ENCODE measurements at regions not wholly inside any gene's neighbourhood (a gene's known extent, or its start where the extent isn't known, plus 50 kb on each side); places are given as distances from the start of the nearest gene placed in this dataset.

DNA sequence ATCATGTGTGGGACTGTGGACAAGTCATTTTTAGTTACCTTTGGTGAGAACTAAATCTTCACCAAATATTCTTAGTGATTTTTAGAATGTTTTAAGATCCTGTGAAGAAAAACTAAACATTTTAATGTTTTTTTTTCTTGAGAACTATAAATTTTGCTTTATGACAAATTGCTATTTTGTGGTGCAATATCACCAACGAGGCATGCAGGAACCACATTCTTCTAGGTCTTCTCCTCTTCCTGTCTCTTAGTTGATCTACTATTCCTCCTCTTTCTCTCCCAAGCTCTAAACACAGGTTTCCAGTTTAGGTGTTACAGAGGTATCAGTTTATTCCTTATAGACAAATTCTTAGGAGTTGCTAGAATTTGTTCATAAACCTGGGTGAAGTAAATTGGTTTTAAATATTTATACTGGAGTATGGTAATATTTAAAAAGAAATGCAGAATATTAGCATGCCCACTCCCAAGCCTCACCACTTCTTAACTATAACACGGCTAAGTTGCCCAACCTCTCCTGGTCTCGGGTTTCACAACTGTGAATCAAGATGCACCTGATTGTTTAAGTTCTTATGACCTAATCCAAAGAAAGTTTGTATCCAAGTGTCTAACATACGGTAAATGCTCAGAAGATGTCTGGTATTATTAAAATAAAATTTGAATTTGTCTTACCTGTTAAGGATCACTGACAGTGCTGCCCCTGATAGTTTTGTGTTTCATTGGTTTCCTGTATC is 56.5 kb upstream of the CLNK start:
- DNase-seq = no peak

DNA sequence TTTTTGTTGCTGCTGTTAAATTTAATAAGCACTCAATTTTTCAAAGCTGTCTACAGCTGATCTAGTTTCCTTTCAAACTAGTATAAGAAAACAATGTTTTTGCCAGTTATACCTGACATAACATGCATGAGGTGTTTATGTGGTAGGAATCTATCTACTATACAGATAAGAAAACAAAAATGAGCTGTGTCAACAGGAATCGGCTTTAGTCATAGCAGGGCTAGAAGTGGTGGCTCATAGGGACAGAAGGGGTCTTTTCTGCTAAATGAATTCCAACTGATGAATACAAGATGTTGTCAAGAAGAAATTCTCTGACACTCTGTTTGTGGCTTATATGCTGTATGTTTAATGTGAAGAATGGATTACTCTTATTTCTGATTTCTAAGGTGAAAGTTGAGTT is 55.7 kb upstream of the CLNK start:
- DNase-seq = no peak

DNA sequence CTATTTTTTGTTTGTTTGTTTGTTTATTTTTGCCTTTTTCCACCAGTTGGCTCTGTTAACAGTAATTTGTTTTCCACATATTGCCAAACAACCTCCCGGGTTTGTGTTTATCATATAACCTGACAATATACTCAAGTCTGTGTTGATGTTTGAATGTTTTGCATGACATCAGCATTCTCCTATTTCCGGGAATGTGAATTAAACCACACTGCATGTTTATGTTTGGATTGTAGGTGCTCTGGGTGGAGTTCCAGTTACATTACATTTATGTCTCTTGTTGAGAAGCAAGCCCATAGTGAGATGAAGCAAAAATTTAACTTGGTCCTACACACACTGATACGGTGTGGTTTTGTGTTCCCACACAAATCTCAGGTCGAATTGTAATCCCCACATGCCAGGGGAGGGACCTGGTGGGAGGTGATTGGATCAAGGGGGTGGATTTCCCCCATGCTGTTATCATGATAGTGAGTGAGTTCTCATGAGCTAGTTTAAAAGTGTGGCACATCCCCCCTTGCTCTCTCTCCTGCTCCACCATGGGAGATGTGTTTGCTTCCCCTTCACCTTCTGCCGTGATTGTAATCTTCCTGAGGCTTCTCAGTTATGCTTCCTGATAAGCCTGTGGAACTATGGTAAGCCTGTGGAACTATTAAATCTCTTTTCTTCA is 54.4 kb upstream of the CLNK start:
- no peak for DNase-seq

DNA sequence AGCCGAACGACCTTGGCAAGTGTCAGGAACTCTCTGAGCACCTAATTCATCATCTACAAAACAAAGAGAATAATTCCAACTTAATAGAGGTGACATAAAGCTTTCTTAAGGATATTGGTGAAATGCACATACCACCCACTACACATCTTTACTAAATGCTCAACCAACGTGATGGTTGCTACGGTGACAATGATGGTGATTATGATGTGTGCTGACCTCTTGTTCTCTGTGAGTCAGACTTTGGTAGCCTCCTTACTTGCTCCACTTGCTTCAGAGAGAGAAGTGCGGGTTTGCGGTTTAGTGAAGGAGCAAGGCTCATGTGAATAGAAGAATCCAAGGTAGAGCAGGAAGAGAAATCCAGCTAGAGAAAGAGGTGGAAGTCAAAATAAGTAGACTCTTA is 52.8 kb upstream of the CLNK start:
- DNase-seq = no peak

DNA sequence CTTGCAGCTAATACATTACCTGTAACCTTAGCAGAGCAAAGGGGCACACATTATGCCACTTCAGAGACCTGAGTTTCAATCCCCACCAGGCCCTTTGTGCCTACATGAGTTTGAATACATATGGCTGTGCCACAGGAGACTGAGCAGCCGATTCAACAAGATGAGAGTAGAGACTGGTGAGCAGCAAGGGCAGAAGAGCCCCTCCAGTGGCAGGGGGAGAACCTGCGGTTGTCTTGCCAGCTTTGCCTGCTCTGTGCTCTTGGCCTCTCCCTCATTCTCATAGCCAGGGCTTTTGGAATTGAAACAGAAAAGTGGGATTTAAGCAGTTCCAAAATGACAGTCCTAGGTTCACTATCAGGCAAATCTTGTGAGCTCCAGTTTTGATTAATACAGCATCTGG is 52.3 kb upstream of the CLNK start:
- no peak for DNase-seq

DNA sequence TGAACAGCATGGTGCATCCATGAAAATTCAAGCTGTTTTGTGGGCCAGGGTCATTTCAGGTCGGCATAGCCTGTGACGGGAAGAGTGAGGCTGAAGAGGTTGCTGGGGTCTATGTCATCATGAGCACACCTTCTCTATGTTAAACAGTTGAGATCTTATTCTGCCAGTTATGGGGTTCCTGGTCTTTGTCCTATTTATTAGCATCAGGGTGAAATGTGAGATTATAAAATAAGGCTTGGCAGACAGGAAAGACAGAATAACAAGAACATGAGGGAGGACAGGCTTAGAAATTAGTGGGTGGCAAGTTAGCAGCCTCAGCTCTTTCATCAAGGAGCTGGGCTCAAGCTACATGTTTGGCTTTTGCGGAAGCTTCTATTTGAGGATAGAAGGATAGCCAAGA is 51.7 kb upstream of the CLNK start:
- no peak for DNase-seq

DNA sequence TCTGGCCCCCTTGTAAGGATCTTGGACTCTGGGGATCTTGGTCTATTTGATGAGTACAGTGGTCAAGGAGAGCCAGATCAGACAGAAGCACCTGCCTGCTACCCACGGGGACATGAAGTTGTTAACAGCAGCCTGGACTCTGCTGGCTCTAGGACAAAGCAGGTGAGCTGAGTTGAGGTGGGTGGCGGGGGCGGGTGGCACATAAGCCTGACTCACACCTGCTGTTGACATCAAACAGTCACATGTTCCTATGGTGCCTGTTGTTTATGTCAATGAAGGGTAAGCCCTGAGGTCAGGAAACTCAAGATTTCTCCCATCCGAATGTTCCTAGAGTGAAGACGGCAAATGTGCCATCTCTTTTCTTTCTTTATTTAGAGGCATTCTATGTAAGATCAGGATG is 50.1 kb upstream of the CLNK start:
- DNase-seq = no peak
